ENCODE measurements at regions not wholly inside any gene's neighbourhood (a gene's known extent, or its start where the extent isn't known, plus 50 kb on each side); places are given as distances from the start of the nearest gene placed in this dataset.

DNA sequence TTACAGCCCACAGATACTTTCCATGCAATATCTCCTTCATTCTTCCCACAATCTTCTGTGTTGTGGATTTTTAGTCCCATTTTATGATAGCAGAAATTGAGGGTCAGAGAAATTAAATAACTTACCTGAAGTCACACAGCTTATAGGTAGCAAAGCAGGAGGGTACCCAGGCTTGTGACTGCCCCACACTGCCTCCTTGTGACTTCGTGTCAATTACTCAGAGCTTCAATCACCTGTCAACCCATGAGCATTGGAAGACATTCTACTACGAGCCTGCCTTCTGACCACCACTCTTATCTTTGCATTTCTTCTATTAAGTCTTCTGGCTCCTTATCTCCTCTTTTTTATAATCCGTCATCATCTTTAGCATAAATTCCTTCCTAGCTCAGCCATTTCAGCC lies 71.6 kb upstream of the NRSN1 start:
- Mint-ChIP-seq H3K4me1 (0 out of 4 replicates have a peak, but pooled peaks cover 0 to 2% of the 10 kb centered on the region in 2 experiments), H3K4me3 (no peak overlapping the region), H3K27me3 (ENCODE audit: low read depth) (no peaks in the 10 kb centered on the region), H3K36me3 (ENCODE audit: insufficient read depth in 1 of 3, low read depth in 3 of 3) (no peaks in the 10 kb centered on the region), H3K27ac (no peak overlapping the region), H3K9me3 (peaks cover 0 to 2% of the 10 kb centered on the region in 2 experiments; a peak in 1 of 5 replicates)
- no peak overlapping the region for H3K14ac ChIP-seq (ENCODE audit: insufficient read depth, low read length)
- no peak overlapping the region for H2BK12ac ChIP-seq (ENCODE audit: insufficient read length, low read depth, low read length)
- H3K79me1 ChIP-seq (ENCODE audit: insufficient read depth, low read depth, low read length, poor library complexity, severe bottlenecking): no peaks in the 10 kb centered on the region
- no peak overlapping the region for H3K23ac ChIP-seq (ENCODE audit: insufficient read length, low read depth, low read length)
- no peak overlapping the region for H2AK5ac ChIP-seq (ENCODE audit: insufficient read length, low read length)
- no peak overlapping the region for H2BK15ac ChIP-seq (ENCODE audit: low read depth, low read length)
- no peak overlapping the region for H3K4me2 ChIP-seq (ENCODE audit: insufficient read depth, insufficient read length, low read length)
- no peaks in the 10 kb centered on the region for H3K27me3 ChIP-seq (ENCODE audit: insufficient read depth, low read length)
- H2BK5ac ChIP-seq (ENCODE audit: insufficient read length, low read length): no peak overlapping the region
- H3T11ph ChIP-seq (ENCODE audit: low read length): no peak overlapping the region
- no peak overlapping the region for H3K9ac ChIP-seq (ENCODE audit: extremely low read depth, insufficient read length, low read length)
- no peak for DNase-seq
- H3K4me1 ChIP-seq (ENCODE audit: insufficient read depth, low read length): no peaks in the 10 kb centered on the region
- H3K9me3 ChIP-seq (ENCODE audit: control insufficient read depth, low read depth, low read length): no peaks in the 10 kb centered on the region
- H4K5ac ChIP-seq (ENCODE audit: insufficient read length, low read depth, low read length): no peak overlapping the region
- no peaks in the 10 kb centered on the region for H4K20me1 ChIP-seq (ENCODE audit: control insufficient read depth, insufficient read depth, insufficient read length)
- H3K79me2 ChIP-seq (ENCODE audit: insufficient read depth, low read length): no peaks in the 10 kb centered on the region
- no peak overlapping the region for H4K8ac ChIP-seq (replicated peaks; ENCODE audit: insufficient read length, low read depth, low read length)
- H4K91ac ChIP-seq (ENCODE audit: insufficient read length, low read depth, low read length): no peak overlapping the region
- H2AFZ ChIP-seq (ENCODE audit: low read length): no peak overlapping the region
- H2BK20ac ChIP-seq (ENCODE audit: low read depth, low read length, poor library complexity, severe bottlenecking): no peak overlapping the region
- TF ChIP-seq, protein P1, sequence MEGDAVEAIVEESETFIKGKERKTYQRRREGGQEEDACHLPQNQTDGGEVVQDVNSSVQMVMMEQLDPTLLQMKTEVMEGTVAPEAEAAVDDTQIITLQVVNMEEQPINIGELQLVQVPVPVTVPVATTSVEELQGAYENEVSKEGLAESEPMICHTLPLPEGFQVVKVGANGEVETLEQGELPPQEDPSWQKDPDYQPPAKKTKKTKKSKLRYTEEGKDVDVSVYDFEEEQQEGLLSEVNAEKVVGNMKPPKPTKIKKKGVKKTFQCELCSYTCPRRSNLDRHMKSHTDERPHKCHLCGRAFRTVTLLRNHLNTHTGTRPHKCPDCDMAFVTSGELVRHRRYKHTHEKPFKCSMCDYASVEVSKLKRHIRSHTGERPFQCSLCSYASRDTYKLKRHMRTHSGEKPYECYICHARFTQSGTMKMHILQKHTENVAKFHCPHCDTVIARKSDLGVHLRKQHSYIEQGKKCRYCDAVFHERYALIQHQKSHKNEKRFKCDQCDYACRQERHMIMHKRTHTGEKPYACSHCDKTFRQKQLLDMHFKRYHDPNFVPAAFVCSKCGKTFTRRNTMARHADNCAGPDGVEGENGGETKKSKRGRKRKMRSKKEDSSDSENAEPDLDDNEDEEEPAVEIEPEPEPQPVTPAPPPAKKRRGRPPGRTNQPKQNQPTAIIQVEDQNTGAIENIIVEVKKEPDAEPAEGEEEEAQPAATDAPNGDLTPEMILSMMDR (conservative IDR thresholded peaks at IDR 0.05): peak; percentile 55; the same call in 2 of the 3 replicates
- H3K27ac ChIP-seq (ENCODE audit: insufficient read length, low read depth, low read length): no peak overlapping the region
- no peaks in the 10 kb centered on the region for H3K23me2 ChIP-seq (ENCODE audit: insufficient read length, low read depth, low read length, poor library complexity, severe bottlenecking)
- no peak overlapping the region for H2BK120ac ChIP-seq (ENCODE audit: low read depth, low read length, poor library complexity, severe bottlenecking)
- no peak overlapping the region for H3K4ac ChIP-seq (ENCODE audit: low read depth, low read length)
- no peak overlapping the region for H3K56ac ChIP-seq (ENCODE audit: insufficient read length, low read depth, low read length)
- no CpG with 5 or more reads among the region's 3 CpGs for WGBS (ENCODE audit: extremely low coverage, insufficient read length, low lambda C conversion rate)
- H3K18ac ChIP-seq (ENCODE audit: insufficient read length, low read depth, low read length): no peak overlapping the region
